K562 (cell line): ENCODE measurements at regions not wholly inside any gene's neighbourhood (a gene's known extent, or its start where the extent isn't known, plus 50 kb on each side); places are given as distances from the start of the nearest gene placed in this dataset.

Experiments
- ARID1B ChIP-seq: fragments of 450-650 bp; IDR thresholded peaks from 2 replicates; pipeline ENCODE4 v1.6.1; 2016; ENCODE audit warnings: antibody characterized with exemption, mild to moderate bottlenecking, inconsistent platforms
- ARID2 ChIP-seq: fragments of 450-650 bp; IDR thresholded peaks from 2 replicates; pipeline ENCODE4 v1.6.1; 2017; ENCODE audit warnings: antibody characterized with exemption, mild to moderate bottlenecking
- ATF3 ChIP-seq, 2 experiments: fragments of 450-650 bp in 1 of 2; sonication (generic) in 1 of 2; formaldehyde crosslinking in 1 of 2; IDR thresholded peaks in 1 of 2; conservative IDR thresholded peaks in 1 of 2; 2 replicates each; pipeline versions ENCODE4 v1.6.1 to v1.8.1; 2016 to 2023; ENCODE audit warnings: mild to moderate bottlenecking in 2 of 2, moderate library complexity in 2 of 2, inconsistent platforms in 1 of 2, missing genetic modification reagents in 1 of 2
- BHLHE40 ChIP-seq: IDR thresholded peaks from 2 replicates; pipeline ENCODE4 v1.6.1; 2011; ENCODE audit warnings: low read length, improper control_type of control experiment
- FOSL1 ChIP-seq: fragments of 200-800 bp; sonication (Bioruptor generic); conservative IDR thresholded peaks from 2 replicates; pipeline ENCODE4 v1.6.1; 2016; ENCODE audit warnings: missing genetic modification characterization, missing compliant biosample characterization
- KDM1A ChIP-seq, 2 experiments: fragments of 450-650 bp; IDR thresholded peaks; 2 replicates each; pipeline ENCODE4 v1.6.1; 2016; ENCODE audit warnings: mild to moderate bottlenecking in 2 of 2
- MAZ ChIP-seq, 2 experiments: fragments of 450-650 bp in 1 of 2; sonication (generic) in 1 of 2; formaldehyde crosslinking; IDR thresholded peaks in 1 of 2; conservative IDR thresholded peaks in 1 of 2; 2 replicates each; pipeline versions ENCODE4 v1.4.0 to v1.5.0; 2020; ENCODE audit warnings: mild to moderate bottlenecking in 1 of 2, missing genetic modification reagents in 1 of 2
- NR2C2 ChIP-seq, 2 experiments: fragments of 200-800 bp in 1 of 2; sonication (Bioruptor generic) in 1 of 2; sonication (generic) in 1 of 2; formaldehyde crosslinking in 1 of 2; IDR thresholded peaks; 2 replicates each; pipeline versions ENCODE4 v1.6.1 to v1.8.0; 2016 to 2022; ENCODE audit warnings: mild to moderate bottlenecking in 1 of 2, missing compliant biosample characterization in 1 of 2, missing genetic modification characterization in 1 of 2, missing genetic modification reagents in 1 of 2
- PML ChIP-seq: IDR thresholded peaks from 2 replicates; pipeline ENCODE4 v1.6.1; 2012; ENCODE audit warnings: low read length, inconsistent platforms
- REST ChIP-seq, 2 experiments: fragments of 450-650 bp; formaldehyde crosslinking in 1 of 2; IDR thresholded peaks; 2 replicates each; pipeline versions ENCODE4 v1.4.0 to v1.6.1; 2014 to 2020; ENCODE audit warnings: mild to moderate bottlenecking in 2 of 2, borderline replicate concordance in 1 of 2, low read depth in 1 of 2
- RFX5 ChIP-seq: IDR thresholded peaks from 2 replicates; pipeline ENCODE4 v1.6.1; 2011; ENCODE audit warnings: low read depth, mild to moderate bottlenecking, improper control_type of control experiment, low read length
- THRB ChIP-seq: fragments of 450-650 bp; formaldehyde crosslinking; conservative IDR thresholded peaks from 2 replicates; pipeline ENCODE4 v1.4.0; 2022; ENCODE audit warnings: mild to moderate bottlenecking, missing genetic modification characterization
- TRIM25 ChIP-seq: fragments of 450-650 bp; IDR thresholded peaks from 2 replicates; pipeline ENCODE4 v1.7.0; 2016; ENCODE audit warnings: borderline replicate concordance
- ZNF311 ChIP-seq: fragments of 250-450 bp; sonication (Bioruptor Pico); IDR thresholded peaks from 2 replicates; pipeline ENCODE4 v1.4.0; 2020; ENCODE audit warnings: mild to moderate bottlenecking, moderate library complexity

GRCh38 chr7:106346678-106347217, 62.0 kb upstream of the NAMPT start (continued):
- TF ChIP-seq RFX5 (no peak), PML (peak; percentile 32; the same call in 1 of the 2 replicates), FOSL1 (peak; percentile 99), BHLHE40 (0 out of 2 replicates have a peak, but pooled peaks have one; percentile 23), NR2C2 (CRISPR knock-in tag; IDR thresholded peaks at IDR 0.05) (no peak), NR2C2 (tag; IDR thresholded peaks at IDR 0.05) (peak; percentile 51; the same call in 1 of the 2 replicates), ARID2 (no peak), ZNF311 (CRISPR knock-in tag) (no peak), ATF3 (IDR thresholded peaks at IDR 0.05) (peak; percentile 97), ATF3 (CRISPR knock-in tag; conservative IDR thresholded peaks at IDR 0.05) (peak; percentile 32; the same call in 1 of the 2 replicates), KDM1A (IDR thresholded peaks at IDR 0.05) (peak; percentile 34 to 66; a peak in 2 of 4 replicates), TRIM25 (no peak), MAZ (CRISPR knock-in tag; conservative IDR thresholded peaks at IDR 0.05 in 1 of 2, IDR thresholded peaks at IDR 0.05 in 1 of 2) (peak in 1 of 2 experiments; percentile 32; a peak in 1 of 4 replicates), REST (IDR thresholded peaks at IDR 0.05; ENCODE audit: borderline replicate concordance) (peak; percentile 11; the same call in 1 of the 2 replicates), REST (CRISPR knock-in tag; IDR thresholded peaks at IDR 0.05; ENCODE audit: low read depth) (no peak), ARID1B (peak; percentile 90), THRB (CRISPR knock-in tag) (no peak)
